Kidney epithelial cell (primary cell): ENCODE measurements at regions not wholly inside any gene's neighbourhood (a gene's known extent, or its start where the extent isn't known, plus 50 kb on each side); places are given as distances from the start of the nearest gene placed in this dataset.
A peak's percentile ranks its signal among the peaks of the same experiment; 100 is the strongest.

Experiments used
- DNase-seq: peaks from one replicate; pipeline ENCODE4 v3.0.0-alpha.2; 2010; ENCODE audit warnings: low read depth
- H3K27me3 ChIP-seq: 2 replicates; pipeline ENCODE4 v1.6.0; 2011; ENCODE audit warnings: low read length; ENCODE audit not compliant: control insufficient read depth, insufficient read depth
- H3K36me3 ChIP-seq: 2 replicates; pipeline ENCODE4 v1.5.1; 2011; ENCODE audit warnings: low read length; ENCODE audit not compliant: control insufficient read depth, insufficient read depth
- H3K4me3 ChIP-seq: 2 replicates; pipeline ENCODE4 v1.5.1; 2011; ENCODE audit warnings: low read depth, mild to moderate bottlenecking, control low read depth, low read length
- TF ChIP-seq, protein P1 (sequence below): IDR thresholded peaks from 2 replicates; pipeline ENCODE4 v1.5.1; 2011; ENCODE audit warnings: mild to moderate bottlenecking, moderate library complexity, low read length, control low read depth, inconsistent platforms; ENCODE audit not compliant: insufficient read depth, poor library complexity, severe bottlenecking

GRCh38 chr1:82099170-82099569 lies 298.4 kb downstream of the ADGRL2 start:
- TF ChIP-seq, protein P1, sequence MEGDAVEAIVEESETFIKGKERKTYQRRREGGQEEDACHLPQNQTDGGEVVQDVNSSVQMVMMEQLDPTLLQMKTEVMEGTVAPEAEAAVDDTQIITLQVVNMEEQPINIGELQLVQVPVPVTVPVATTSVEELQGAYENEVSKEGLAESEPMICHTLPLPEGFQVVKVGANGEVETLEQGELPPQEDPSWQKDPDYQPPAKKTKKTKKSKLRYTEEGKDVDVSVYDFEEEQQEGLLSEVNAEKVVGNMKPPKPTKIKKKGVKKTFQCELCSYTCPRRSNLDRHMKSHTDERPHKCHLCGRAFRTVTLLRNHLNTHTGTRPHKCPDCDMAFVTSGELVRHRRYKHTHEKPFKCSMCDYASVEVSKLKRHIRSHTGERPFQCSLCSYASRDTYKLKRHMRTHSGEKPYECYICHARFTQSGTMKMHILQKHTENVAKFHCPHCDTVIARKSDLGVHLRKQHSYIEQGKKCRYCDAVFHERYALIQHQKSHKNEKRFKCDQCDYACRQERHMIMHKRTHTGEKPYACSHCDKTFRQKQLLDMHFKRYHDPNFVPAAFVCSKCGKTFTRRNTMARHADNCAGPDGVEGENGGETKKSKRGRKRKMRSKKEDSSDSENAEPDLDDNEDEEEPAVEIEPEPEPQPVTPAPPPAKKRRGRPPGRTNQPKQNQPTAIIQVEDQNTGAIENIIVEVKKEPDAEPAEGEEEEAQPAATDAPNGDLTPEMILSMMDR, result no peak
- Histone ChIP-seq H3K27me3 (no peaks in the 10 kb centered on the region), H3K36me3 (no peaks in the 10 kb centered on the region), H3K4me3 (no peak overlapping the region)
- DNase-seq, result no peak

- no peak for DNase-seq
- Histone ChIP-seq H3K36me3 (no peaks in the 10 kb centered on the region), H3K27me3 (no peaks in the 10 kb centered on the region), H3K4me3 (no peak overlapping the region)
- TF ChIP-seq, protein P1, result no peak
These were observed 293.4 kb downstream of the ADGRL2 start for GRCh38 chr1:82094136-82094535.

DNA sequence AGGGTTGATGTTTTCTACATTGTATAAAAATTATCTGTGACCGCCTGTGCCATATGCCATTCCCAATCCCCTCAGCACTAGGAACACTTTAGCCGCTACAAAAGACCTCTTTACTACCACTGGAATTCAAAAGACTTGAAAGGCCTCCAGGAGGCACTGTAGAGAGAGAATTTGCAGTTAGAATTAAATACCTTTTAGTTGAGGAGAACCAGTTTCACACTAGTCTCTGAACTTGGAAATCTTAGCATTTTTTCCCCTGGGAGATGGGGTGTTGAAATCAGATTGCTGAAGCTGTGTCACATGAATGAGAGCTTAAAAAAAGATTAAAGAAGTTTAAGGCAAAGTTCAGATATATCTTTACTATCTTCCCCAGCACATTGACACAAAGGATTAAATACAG lies 291.0 kb downstream of the ADGRL2 start:
- no peak overlapping the region for H3K4me3 ChIP-seq
- TF ChIP-seq, protein P1, result no peak
- no peak for DNase-seq

GRCh38 chr1:82091265-82091664 lies 290.5 kb downstream of the ADGRL2 start:
- no peak overlapping the region for H3K4me3 ChIP-seq
- TF ChIP-seq, protein P1, result no peak
- DNase-seq, result no peak
- H3K36me3 ChIP-seq, result no peaks in the 10 kb centered on the region
- H3K27me3 ChIP-seq, result no peaks in the 10 kb centered on the region

More for the DNA sequence above, 291.0 kb downstream of the ADGRL2 start:
- no peaks in the 10 kb centered on the region for H3K36me3 ChIP-seq
- H3K27me3 ChIP-seq, result no peaks in the 10 kb centered on the region

- H3K36me3 ChIP-seq, result no peaks in the 10 kb centered on the region
- H3K27me3 ChIP-seq, result no peaks in the 10 kb centered on the region
- TF ChIP-seq, protein P1, result peak; percentile 44
- no peak for DNase-seq
- H3K4me3 ChIP-seq, result no peak overlapping the region
These were observed 289.4 kb downstream of the ADGRL2 start for GRCh38 chr1:82090104-82090503.

DNA sequence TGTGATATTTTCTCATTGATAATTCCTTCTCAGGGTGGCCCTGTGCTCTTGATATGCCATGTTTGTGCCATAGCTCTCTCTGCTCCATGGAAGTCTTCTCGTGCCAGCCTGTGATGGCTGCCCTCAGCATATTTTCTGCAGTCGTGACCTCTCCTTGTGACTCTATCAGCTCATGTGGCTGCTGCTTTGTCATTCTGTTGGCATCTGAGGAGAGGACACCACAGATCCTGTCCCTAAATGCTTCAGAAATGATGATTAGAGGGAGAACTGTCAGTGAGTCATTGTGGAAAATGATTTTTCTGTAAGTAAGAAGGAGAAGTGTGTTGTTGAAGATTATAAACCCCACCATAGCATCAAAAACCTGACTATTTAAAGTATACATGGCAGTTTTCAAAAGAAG lies 286.0 kb downstream of the ADGRL2 start:
- TF ChIP-seq, protein P1, result no peak
- no peaks in the 10 kb centered on the region for H3K27me3 ChIP-seq
- peak; percentile 12 for DNase-seq
- H3K4me3 ChIP-seq, result no peak overlapping the region
- no peaks in the 10 kb centered on the region for H3K36me3 ChIP-seq
